ENCODE measurements at regions not wholly inside any gene's neighbourhood (a gene's known extent, or its start where the extent isn't known, plus 50 kb on each side); places are given as distances from the start of the nearest gene placed in this dataset.
"Not testable (repeated sequence)": the region's sequence is repeated elsewhere in the genome, so short reads cannot be mapped to it uniquely, and the experiment has no call there.

- DNase-seq = no peak
These were observed 50.7 kb upstream of the SYNDIG1 start for GRCh38 chr20:24418731-24419130.

- no peak for DNase-seq
These were observed 51.9 kb upstream of the SYNDIG1 start for GRCh38 chr20:24417485-24417884.

DNA sequence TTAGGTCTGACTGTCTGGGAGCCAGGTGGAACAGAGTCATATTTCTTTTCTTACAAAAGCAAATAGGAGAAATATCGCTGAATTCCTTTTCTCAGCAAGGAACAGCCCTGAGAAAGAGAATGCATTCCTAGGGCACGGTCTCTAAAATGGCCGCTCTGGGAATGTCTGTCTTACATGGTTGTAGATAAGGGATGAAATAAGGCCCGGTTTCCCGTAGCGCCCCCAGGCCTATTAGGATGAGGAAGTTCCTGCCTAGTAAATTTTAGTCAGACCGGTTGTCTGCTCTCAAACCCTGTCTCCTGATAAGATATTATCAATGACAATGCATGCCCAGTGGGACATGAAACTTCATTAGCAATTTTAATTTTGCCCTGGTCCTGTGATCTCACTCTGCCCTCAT is 54.0 kb upstream of the SYNDIG1 start:
- not testable (repeated sequence) for DNase-seq

GRCh38 chr20:24411834-24412216 is 57.6 kb upstream of the SYNDIG1 start:
- DNase-seq = no peak

- DNase-seq = no peak
These were observed 58.2 kb upstream of the SYNDIG1 start for GRCh38 chr20:24411003-24411833.

- DNase-seq = no peak
These were observed 62.3 kb upstream of the SYNDIG1 start for GRCh38 chr20:24407151-24407550.

GRCh38 chr20:24406750-24407149 is 62.7 kb upstream of the SYNDIG1 start:
- DNase-seq = no peak

- DNase-seq = no peak
These were observed 63.2 kb upstream of the SYNDIG1 start for GRCh38 chr20:24406251-24406650.

GRCh38 chr20:24405810-24406209 is 63.6 kb upstream of the SYNDIG1 start:
- DNase-seq = no peak

- no peak for DNase-seq
These were observed 66.0 kb upstream of the SYNDIG1 start for GRCh38 chr20:24403406-24403805.

GRCh38 chr20:24402188-24402587 is 67.2 kb upstream of the SYNDIG1 start:
- no peak for DNase-seq

GRCh38 chr20:24395151-24395550 is 74.3 kb upstream of the SYNDIG1 start:
- DNase-seq = no peak

DNA sequence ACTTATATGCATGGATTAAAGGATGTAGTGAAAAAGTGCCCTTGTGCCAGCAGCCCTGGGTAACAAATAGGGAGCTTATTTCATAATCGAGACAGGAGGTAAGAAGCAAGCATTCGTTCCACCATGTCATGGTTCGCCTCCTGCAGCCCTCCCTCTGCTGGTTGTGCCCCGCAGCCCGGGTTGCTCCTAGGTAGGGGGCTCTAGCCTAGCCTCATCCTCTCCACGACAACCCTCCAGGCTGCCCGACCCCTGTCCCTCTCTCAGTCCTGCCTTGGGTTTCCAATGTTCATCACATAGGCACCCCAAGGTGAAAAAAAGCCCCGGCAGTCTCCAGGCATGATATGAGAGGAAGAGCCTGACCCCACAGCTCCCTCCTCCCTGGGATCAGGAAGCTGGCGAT is 75.5 kb upstream of the SYNDIG1 start:
- DNase-seq = no peak

DNA sequence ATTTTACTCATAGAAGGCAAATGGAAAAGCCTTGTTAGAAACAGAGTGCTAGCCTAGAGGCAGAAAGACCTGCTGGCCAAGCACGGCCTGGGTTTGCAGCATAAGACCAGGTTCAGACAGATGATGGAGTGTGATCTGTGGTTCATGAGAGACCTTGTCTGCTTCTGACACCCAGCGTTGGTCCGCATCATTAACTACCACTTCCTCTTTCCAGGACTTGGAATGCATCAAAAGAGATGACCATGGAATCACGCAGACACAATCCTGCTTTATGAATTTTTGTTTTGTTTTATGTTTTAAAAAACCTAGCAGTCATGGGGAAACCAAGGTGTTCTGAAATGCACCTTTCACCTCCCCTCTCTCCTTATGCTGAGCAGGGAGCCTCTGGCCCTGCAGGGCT is 76.8 kb upstream of the SYNDIG1 start:
- DNase-seq = peak; percentile 13

DNA sequence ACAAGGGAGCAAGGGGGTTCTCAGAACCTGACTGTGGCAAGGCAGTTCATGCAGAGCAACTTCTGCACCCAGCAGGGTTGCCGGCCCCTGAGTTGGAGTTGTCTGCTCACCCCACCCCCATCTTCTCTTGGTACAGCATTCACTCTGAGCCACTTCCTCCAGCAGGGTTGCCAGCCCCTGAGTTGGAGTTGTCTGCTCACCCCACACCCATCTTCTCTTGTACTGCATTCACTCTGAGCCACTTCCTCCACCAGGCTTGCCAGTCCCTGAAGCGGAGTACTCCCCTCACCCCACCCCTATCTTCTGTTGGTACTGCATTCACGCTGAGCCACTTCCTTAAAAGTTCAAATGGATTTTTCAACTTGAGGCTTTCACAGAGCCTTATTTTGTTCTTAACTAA is 79.7 kb upstream of the SYNDIG1 start:
- peak; percentile 90 for DNase-seq

- DNase-seq = peak; percentile 9
These were observed 80.5 kb upstream of the SYNDIG1 start for GRCh38 chr20:24388828-24389380.

DNA sequence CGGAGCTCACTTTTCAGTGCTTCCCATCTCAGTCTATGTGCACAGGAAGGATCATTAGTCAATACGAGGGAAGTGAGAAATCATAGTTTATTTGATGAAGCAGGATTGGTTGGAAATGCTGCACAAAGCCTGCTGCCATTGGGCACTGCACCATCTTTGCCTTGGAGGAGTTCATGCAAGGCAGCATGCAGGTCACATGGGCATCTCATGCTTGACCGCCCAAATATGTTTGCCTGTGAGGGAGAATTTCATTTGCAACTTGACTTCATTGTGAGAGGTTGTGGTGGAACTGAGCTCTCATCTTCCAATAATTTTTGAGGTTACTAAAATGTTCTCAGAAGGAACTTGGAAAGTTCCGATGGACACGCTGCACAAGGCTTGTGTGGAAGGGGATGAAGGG is 83.9 kb upstream of the SYNDIG1 start:
- DNase-seq = no peak

GRCh38 chr20:24384865-24385264 is 84.6 kb upstream of the SYNDIG1 start:
- DNase-seq = no peak

DNA sequence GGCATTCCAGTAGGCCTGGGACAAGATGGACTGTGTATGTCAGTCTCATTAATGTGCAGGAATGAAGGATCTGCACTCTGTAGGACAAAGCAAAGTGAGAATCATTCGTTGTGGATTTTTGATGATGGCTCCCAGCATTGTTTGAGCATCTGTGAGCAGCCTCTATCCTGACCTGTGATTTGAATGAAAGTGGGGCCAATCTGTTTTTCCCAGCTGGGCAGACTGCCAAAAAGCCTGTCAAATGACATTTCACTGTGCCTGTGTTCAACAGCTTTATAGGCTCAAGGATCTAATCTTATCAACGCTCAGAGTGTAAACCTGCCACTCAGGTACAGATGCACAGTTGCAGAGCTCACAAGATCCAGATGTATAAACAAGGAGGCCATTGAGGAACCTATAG is 86.7 kb upstream of the SYNDIG1 start:
- DNase-seq = no peak

GRCh38 chr20:24382331-24382730 is 87.1 kb upstream of the SYNDIG1 start:
- no peak for DNase-seq

GRCh38 chr20:24381886-24382285 is 87.5 kb upstream of the SYNDIG1 start:
- DNase-seq = no peak

- DNase-seq = no peak
These were observed 89.9 kb upstream of the SYNDIG1 start for GRCh38 chr20:24379484-24379927.

- DNase-seq = peak; percentile 12
These were observed 90.6 kb upstream of the SYNDIG1 start for GRCh38 chr20:24378661-24379483.
